ENCODE measurements at regions not wholly inside any gene's neighbourhood (a gene's known extent, or its start where the extent isn't known, plus 50 kb on each side); places are given as distances from the start of the nearest gene placed in this dataset.

GRCh38 chr5:93186076-93186682 is 394.8 kb downstream of the NR2F1-AS1 start:
- no peak for TF ChIP-seq CTCF (IDR thresholded peaks at IDR 0.05)
- no peak for TF ChIP-seq POLR2A (IDR thresholded peaks at IDR 0.05)
- TF ChIP-seq EP300 (IDR thresholded peaks at IDR 0.05) = no peak
